ENCODE measurements at regions not wholly inside any gene's neighbourhood (a gene's known extent, or its start where the extent isn't known, plus 50 kb on each side); places are given as distances from the start of the nearest gene placed in this dataset.

DNA sequence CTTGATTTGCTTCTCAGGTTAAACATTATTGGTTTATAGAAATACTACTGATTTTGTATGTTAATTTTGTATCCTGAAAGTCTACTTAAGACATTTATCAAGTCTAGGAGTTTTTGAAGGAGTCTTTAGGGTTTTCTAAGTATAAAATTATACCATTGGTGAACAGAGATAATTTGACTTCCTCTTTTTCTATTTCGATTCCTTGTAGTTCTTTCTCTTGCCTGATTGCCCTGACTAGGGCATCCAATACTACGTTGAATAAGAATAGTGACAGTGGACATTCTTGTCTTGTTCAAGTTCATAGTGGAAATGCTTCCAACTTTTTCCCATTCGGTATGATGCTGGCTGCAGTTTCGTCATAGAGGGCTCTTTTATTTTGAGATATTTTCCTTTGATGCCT lies 807.5 kb upstream of the SLC10A2 start:
- intact Hi-C loops (cut with DNase I) = no loop called here
- H3K36me3 ChIP-seq = no peaks in the 10 kb centered on the region
- TF ChIP-seq, protein P1, sequence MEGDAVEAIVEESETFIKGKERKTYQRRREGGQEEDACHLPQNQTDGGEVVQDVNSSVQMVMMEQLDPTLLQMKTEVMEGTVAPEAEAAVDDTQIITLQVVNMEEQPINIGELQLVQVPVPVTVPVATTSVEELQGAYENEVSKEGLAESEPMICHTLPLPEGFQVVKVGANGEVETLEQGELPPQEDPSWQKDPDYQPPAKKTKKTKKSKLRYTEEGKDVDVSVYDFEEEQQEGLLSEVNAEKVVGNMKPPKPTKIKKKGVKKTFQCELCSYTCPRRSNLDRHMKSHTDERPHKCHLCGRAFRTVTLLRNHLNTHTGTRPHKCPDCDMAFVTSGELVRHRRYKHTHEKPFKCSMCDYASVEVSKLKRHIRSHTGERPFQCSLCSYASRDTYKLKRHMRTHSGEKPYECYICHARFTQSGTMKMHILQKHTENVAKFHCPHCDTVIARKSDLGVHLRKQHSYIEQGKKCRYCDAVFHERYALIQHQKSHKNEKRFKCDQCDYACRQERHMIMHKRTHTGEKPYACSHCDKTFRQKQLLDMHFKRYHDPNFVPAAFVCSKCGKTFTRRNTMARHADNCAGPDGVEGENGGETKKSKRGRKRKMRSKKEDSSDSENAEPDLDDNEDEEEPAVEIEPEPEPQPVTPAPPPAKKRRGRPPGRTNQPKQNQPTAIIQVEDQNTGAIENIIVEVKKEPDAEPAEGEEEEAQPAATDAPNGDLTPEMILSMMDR (IDR thresholded peaks at IDR 0.05) = no peak
- DNase-seq (ENCODE audit: low spot score in 2 of 2) = no peak
- no peak overlapping the region for H3K4me3 ChIP-seq
- H3K9me3 ChIP-seq = no peaks in the 10 kb centered on the region
- H3K27me3 ChIP-seq = no peaks in the 10 kb centered on the region
- no peak overlapping the region for H3K27ac ChIP-seq
- no peaks in the 10 kb centered on the region for H3K4me1 ChIP-seq

DNA sequence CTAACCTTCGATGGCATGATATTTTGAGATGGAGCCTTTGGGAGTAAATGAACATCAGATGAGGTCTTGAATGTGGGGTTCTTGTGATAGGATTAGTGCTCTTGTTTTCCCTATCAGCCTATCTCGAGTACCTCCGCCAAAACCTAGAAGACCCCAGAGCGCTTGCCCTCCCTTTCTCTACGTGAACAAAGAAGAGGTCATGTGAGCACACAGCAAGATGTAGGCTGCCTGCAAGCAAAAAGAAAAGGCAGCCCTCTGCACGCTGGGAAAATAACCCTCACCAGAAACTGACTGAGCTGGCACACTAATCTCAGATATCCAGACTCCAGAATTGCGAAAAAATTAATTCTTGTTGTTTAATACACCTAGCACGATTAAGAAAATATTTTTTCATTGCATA lies 799.8 kb upstream of the SLC10A2 start:
- intact Hi-C loops (cut with DNase I) = no loop called here
- no peak for DNase-seq (ENCODE audit: low spot score in 2 of 2)
- H3K4me1 ChIP-seq = no peaks in the 10 kb centered on the region
- no peaks in the 10 kb centered on the region for H3K9me3 ChIP-seq
- no peaks in the 10 kb centered on the region for H3K27me3 ChIP-seq
- TF ChIP-seq, protein P1 (IDR thresholded peaks at IDR 0.05) = no peak
- no peak overlapping the region for H3K4me3 ChIP-seq
- no peaks in the 10 kb centered on the region for H3K36me3 ChIP-seq
- no peak overlapping the region for H3K27ac ChIP-seq

DNA sequence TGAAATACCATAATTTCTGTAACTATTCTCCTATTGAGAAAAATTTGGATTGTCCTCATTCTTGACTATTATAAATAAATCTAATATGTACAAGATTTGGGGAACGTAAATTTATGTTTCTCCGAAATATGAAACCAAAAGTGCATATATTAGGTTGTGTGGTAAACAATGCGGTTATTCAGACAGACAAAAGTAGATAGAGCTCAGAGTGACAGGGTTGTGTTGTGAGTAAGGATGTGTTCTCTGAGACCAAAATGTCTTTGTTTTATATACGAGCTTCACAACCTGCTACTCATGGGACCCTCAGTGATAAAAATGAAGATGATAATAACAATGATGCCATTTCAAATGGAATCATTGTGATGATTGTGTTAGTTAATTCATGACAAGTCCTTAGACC lies 796.3 kb upstream of the SLC10A2 start:
- intact Hi-C loops (cut with DNase I) = no loop called here
- Histone ChIP-seq H3K27me3 (no peaks in the 10 kb centered on the region), H3K4me3 (no peak overlapping the region), H3K4me1 (no peaks in the 10 kb centered on the region), H3K9me3 (no peaks in the 10 kb centered on the region), H3K27ac (no peak overlapping the region), H3K36me3 (no peaks in the 10 kb centered on the region)
- TF ChIP-seq, protein P1 (IDR thresholded peaks at IDR 0.05) = no peak
- no peak for DNase-seq (ENCODE audit: low spot score in 2 of 2)

DNA sequence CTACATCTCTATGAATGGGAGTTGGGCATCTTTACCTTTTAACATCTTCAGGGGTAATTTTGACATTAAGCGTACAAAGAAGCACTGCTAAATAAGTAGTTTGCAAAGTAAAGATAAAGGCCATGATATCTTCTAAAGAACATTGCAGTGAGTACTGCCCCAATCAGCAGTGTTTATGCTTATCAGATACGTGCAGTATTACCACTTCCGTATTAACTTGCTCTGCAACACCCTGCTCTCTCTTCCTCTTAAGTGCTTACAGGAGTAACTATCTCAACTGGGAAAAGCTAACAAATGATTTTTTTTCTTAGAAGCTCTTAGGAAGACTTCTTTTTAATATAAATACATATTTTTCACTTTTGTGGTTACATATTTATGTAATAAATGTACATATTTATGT lies 793.7 kb upstream of the SLC10A2 start:
- DNase-seq (ENCODE audit: low spot score in 2 of 2) = no peak
- no peaks in the 10 kb centered on the region for H3K36me3 ChIP-seq
- H3K4me1 ChIP-seq = no peaks in the 10 kb centered on the region
- no peak overlapping the region for H3K27ac ChIP-seq
- TF ChIP-seq, protein P1 (IDR thresholded peaks at IDR 0.05) = no peak
- intact Hi-C loops (cut with DNase I) = no loop called here
- no peaks in the 10 kb centered on the region for H3K27me3 ChIP-seq
- no peaks in the 10 kb centered on the region for H3K9me3 ChIP-seq
- no peak overlapping the region for H3K4me3 ChIP-seq

DNA sequence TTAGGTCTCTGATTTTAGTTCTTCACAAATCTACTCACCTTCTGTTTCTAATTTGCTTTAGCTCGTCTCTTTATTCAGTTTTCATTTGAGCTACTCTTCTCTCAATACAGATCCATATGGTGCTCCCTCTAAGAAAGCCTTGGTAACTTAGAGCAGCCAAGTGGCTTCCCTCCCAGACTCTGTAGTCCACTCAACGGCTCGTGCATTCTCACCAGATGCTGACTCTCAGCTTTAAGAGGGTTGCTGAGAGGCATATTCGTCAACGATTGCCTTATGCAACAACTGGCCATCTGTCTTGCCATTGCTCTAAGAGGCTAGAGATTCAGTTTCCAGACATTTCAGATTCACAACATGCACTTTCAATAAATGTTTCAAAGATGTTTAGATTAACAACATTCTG lies 785.8 kb upstream of the SLC10A2 start:
- Histone ChIP-seq H3K27me3 (no peaks in the 10 kb centered on the region), H3K9me3 (no peaks in the 10 kb centered on the region), H3K4me1 (no peaks in the 10 kb centered on the region), H3K27ac (no peak overlapping the region), H3K4me3 (no peak overlapping the region), H3K36me3 (no peaks in the 10 kb centered on the region)
- no peak for DNase-seq (ENCODE audit: low spot score in 2 of 2)
- TF ChIP-seq, protein P1 (IDR thresholded peaks at IDR 0.05) = no peak
- intact Hi-C loops (cut with DNase I) = no loop called here

DNA sequence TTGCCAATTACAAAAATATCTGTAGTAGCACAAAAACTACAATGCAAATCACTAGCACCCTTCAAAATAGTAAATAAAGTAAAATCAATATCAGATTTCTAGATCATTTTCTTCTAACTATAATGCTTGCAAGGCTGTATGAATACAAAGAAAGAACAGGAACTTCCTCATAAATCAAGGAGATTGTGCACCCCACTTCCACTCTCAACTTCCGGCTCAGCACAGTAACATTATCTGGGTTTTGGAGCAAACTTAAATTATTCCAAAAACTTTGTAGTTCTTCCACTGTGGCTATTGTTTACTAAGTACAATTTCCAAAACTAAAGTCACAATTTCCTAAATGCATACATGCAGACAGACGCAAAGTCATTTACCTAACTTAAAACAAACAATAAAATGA lies 778.3 kb upstream of the SLC10A2 start:
- Histone ChIP-seq H3K27me3 (no peaks in the 10 kb centered on the region), H3K27ac (no peak overlapping the region), H3K9me3 (no peaks in the 10 kb centered on the region), H3K4me1 (no peaks in the 10 kb centered on the region), H3K36me3 (no peaks in the 10 kb centered on the region), H3K4me3 (no peak overlapping the region)
- no peak for DNase-seq (ENCODE audit: low spot score in 2 of 2)
- intact Hi-C loops (cut with DNase I) = no loop called here
- TF ChIP-seq, protein P1 (IDR thresholded peaks at IDR 0.05) = no peak

Data from ascending aorta (tissue), 2 donors.